GM23338 (cell line): ENCODE measurements at regions not wholly inside any gene's neighbourhood (a gene's known extent, or its start where the extent isn't known, plus 50 kb on each side); places are given as distances from the start of the nearest gene placed in this dataset.

ENCODE experiments used
- ATAC-seq: fragments of 200-7000 bp; cut with Tn5 transposase; 3 replicates; pipeline ENCODE4 v1.9.1; 2020
- DNase-seq: peaks from one replicate; pipeline ENCODE4 v3.0.0-alpha.2; 2015; ENCODE audit warnings: low spot score
- H2AFZ ChIP-seq: fragments of 200-600 bp; sonication (generic); 2 replicates; pipeline ENCODE4 v1.8.0; 2016; ENCODE audit warnings: antibody characterized with exemption, mild to moderate bottlenecking, moderate library complexity
- H3F3A ChIP-seq: fragments of 200-600 bp; sonication (generic); replicated peaks from 2 replicates; pipeline ENCODE4 v1.8.0; 2017; ENCODE audit warnings: antibody characterized with exemption, mixed run types, low read depth
- H3K27ac ChIP-seq: fragments of 200-600 bp; sonication (generic); 2 replicates; pipeline ENCODE4 v1.6.1; 2016; ENCODE audit warnings: low read depth
- H3K27me3 ChIP-seq: fragments of 200-600 bp; sonication (generic); 2 replicates; pipeline ENCODE4 v1.8.0; 2016; ENCODE audit warnings: mild to moderate bottlenecking, mixed run types, moderate library complexity; ENCODE audit not compliant: insufficient read depth
- H3K36me3 ChIP-seq: fragments of 200-600 bp; sonication (generic); 2 replicates; pipeline ENCODE4 v1.8.0; 2016; ENCODE audit warnings: mild to moderate bottlenecking; ENCODE audit not compliant: insufficient read depth
- H3K4me1 ChIP-seq: fragments of 200-600 bp; sonication (generic); 2 replicates; pipeline ENCODE4 v1.8.0; 2016; ENCODE audit warnings: mild to moderate bottlenecking, moderate library complexity; ENCODE audit not compliant: insufficient read depth
- H3K4me2 ChIP-seq: fragments of 200-600 bp; sonication (generic); 2 replicates; pipeline ENCODE4 v1.7.1; 2017; ENCODE audit warnings: mixed run types
- H3K4me3 ChIP-seq: fragments of 200-600 bp; sonication (generic); 2 replicates; pipeline ENCODE4 v1.6.1; 2016; ENCODE audit warnings: mixed run types
- H3K79me2 ChIP-seq: fragments of 200-600 bp; sonication (generic); replicated peaks from 2 replicates; pipeline ENCODE4 v1.8.0; 2017; ENCODE audit warnings: mild to moderate bottlenecking; ENCODE audit not compliant: insufficient read depth
- H3K9me2 ChIP-seq: fragments of 200-600 bp; sonication (generic); 2 replicates; pipeline ENCODE4 v1.8.0; 2017; ENCODE audit not compliant: insufficient read depth
- H4K20me1 ChIP-seq: fragments of 200-600 bp; sonication (generic); replicated peaks from 2 replicates; pipeline ENCODE4 v1.8.0; 2017; ENCODE audit warnings: mild to moderate bottlenecking; ENCODE audit not compliant: insufficient read depth
- H3K27ac Mint-ChIP-seq: 2 replicates; pipeline ENCODE4 v1.8.0; 2020; ENCODE audit warnings: inconsistent platforms, mild to moderate bottlenecking, moderate library complexity, mixed read lengths
- H3K27me3 Mint-ChIP-seq: 3 replicates; pipeline ENCODE4 v1.8.0; 2022; ENCODE audit warnings: low read depth, mild to moderate bottlenecking, moderate library complexity, mixed read lengths, inconsistent platforms; ENCODE audit not compliant: insufficient read depth, poor library complexity
- H3K36me3 Mint-ChIP-seq: 3 replicates; pipeline ENCODE4 v1.8.0; 2021; ENCODE audit warnings: low read depth, mild to moderate bottlenecking, inconsistent platforms, moderate library complexity, mixed read lengths
- H3K4me1 Mint-ChIP-seq: 3 replicates; pipeline ENCODE4 v1.8.0; 2020; ENCODE audit warnings: mild to moderate bottlenecking, inconsistent platforms, mixed read lengths
- H3K4me3 Mint-ChIP-seq: 3 replicates; pipeline ENCODE4 v1.8.0; 2021; ENCODE audit warnings: moderate library complexity, mild to moderate bottlenecking, inconsistent platforms, mixed read lengths
- H3K9me3 Mint-ChIP-seq: 3 replicates; pipeline ENCODE4 v1.8.0; 2020; ENCODE audit warnings: moderate library complexity, mild to moderate bottlenecking, inconsistent platforms, mixed read lengths
- CREB1 ChIP-seq: fragments of 250-450 bp; sonication (Bioruptor Pico); IDR thresholded peaks from 2 replicates; pipeline ENCODE4 v1.5.0; 2020; ENCODE audit warnings: low read depth, mild to moderate bottlenecking, moderate library complexity
- EZH2 ChIP-seq: fragments of 200-600 bp; sonication (generic); IDR thresholded peaks from one replicate; pipeline ENCODE4 v1.8.0; 2017; ENCODE audit warnings: antibody characterized with exemption, mild to moderate bottlenecking, low read depth; ENCODE audit not compliant: unreplicated experiment
- NANOG ChIP-seq: IDR thresholded peaks from 2 replicates; pipeline ENCODE4 v1.6.1; 2016; ENCODE audit warnings: antibody characterized with exemption, borderline replicate concordance
- POLR2AphosphoS5 ChIP-seq: IDR thresholded peaks from 2 replicates; pipeline ENCODE4 v1.6.1; 2016; ENCODE audit warnings: antibody characterized with exemption, low read depth
- ZNF462 ChIP-seq: fragments of 250-450 bp; sonication (Bioruptor Pico); IDR thresholded peaks from 2 replicates; pipeline ENCODE4 v1.5.0; 2020; ENCODE audit warnings: mild to moderate bottlenecking, moderate library complexity

GRCh38 chr6:126113261-126113660 is 126.9 kb downstream of the TRMT11 start (continued):
- TF ChIP-seq ZNF462 (no peak), EZH2 (no peak)

- H3K9me3 Mint-ChIP-seq, result no peaks in the 10 kb centered on the region
- Histone ChIP-seq H3K9me2 (peaks cover 6% of the 10 kb centered on the region; the same call in 1 of the 2 replicates), H3K27ac (no peak overlapping the region), H3F3A (no peaks in the 10 kb centered on the region), H2AFZ (no peak overlapping the region), H3K4me3 (no peak overlapping the region), H3K36me3 (no peaks in the 10 kb centered on the region), H3K4me1 (peaks cover 16% of the 10 kb centered on the region), H3K79me2 (no peaks in the 10 kb centered on the region), H3K27me3 (no peaks in the 10 kb centered on the region), H4K20me1 (no peaks in the 10 kb centered on the region), H3K4me2 (no peak overlapping the region)
- no peaks in the 10 kb centered on the region for H3K27me3 Mint-ChIP-seq
- no peak overlapping the region for H3K4me3 Mint-ChIP-seq
- no peak for DNase-seq
- no peaks in the 10 kb centered on the region for H3K36me3 Mint-ChIP-seq
- ATAC-seq, result no peak
- H3K4me1 Mint-ChIP-seq, result peaks cover 12% of the 10 kb centered on the region; the same call in 2 of the 3 replicates
- 0 out of 2 replicates have a peak overlapping the region, but pooled peaks have one; percentile 5 for H3K27ac Mint-ChIP-seq
- TF ChIP-seq POLR2AphosphoS5, result no peak
- no peak for TF ChIP-seq CREB1 (CRISPR knock-in tag)
- TF ChIP-seq NANOG, result no peak
- TF ChIP-seq EZH2, result no peak
Measured at GRCh38 chr6:126117251-126117650, 130.9 kb downstream of the TRMT11 start.
